ENCODE measurements at regions not wholly inside any gene's neighbourhood (a gene's known extent, or its start where the extent isn't known, plus 50 kb on each side); places are given as distances from the start of the nearest gene placed in this dataset.
A peak's percentile ranks its signal among the peaks of the same experiment; 100 is the strongest.

DNA sequence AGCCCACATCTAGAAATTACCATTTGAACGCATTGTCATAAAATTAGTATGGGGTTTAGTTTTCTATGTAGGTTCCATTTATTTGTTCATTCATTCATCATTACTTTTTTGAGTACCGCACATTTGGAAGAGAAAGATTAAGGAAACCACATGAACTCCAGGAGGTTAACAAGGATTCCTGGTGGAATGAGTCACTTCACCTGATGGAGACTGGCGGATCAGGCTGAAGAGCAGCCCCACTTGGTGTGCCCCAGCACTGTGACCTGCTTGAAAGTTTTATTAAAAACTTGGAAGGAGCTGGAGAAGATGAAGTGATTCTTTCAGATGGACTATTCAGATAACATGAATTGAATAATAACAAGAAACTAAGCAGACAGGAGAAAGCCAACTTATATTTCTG is 293.6 kb upstream of the CDH11 start:
- WGBS (ENCODE audit: low lambda C conversion rate, missing lambda C conversion rate), result 81% methylated on average over 3 of the region's 3 CpGs
- H3K4me3 ChIP-seq, result no peak overlapping the region
- H2AFZ ChIP-seq, result no peak overlapping the region
- H3K79me2 ChIP-seq, result no peaks in the 10 kb centered on the region
- no peaks in the 10 kb centered on the region for H3K9me2 ChIP-seq (replicated peaks; ENCODE audit: insufficient read depth)
- H4K20me1 ChIP-seq (ENCODE audit: insufficient read depth, poor library complexity, severe bottlenecking), result no peaks in the 10 kb centered on the region
- H3K27me3 ChIP-seq, result no peaks in the 10 kb centered on the region
- no peak for DNase-seq (ENCODE audit: low spot score)
- no peaks in the 10 kb centered on the region for H3K9me3 ChIP-seq (ENCODE audit: low read depth)
- no peaks in the 10 kb centered on the region for H3K4me1 ChIP-seq (ENCODE audit: insufficient read depth)
- H3K36me3 ChIP-seq (replicated peaks; ENCODE audit: insufficient read depth, low read depth), result no peaks in the 10 kb centered on the region
- TF ChIP-seq EZH2 (IDR thresholded peaks at IDR 0.05; ENCODE audit: borderline replicate concordance) (no peak), EZH2phosphoT487 (IDR thresholded peaks at IDR 0.05; ENCODE audit: low read depth, severe bottlenecking, unreplicated experiment) (no peak)
- TF ChIP-seq, protein P1, sequence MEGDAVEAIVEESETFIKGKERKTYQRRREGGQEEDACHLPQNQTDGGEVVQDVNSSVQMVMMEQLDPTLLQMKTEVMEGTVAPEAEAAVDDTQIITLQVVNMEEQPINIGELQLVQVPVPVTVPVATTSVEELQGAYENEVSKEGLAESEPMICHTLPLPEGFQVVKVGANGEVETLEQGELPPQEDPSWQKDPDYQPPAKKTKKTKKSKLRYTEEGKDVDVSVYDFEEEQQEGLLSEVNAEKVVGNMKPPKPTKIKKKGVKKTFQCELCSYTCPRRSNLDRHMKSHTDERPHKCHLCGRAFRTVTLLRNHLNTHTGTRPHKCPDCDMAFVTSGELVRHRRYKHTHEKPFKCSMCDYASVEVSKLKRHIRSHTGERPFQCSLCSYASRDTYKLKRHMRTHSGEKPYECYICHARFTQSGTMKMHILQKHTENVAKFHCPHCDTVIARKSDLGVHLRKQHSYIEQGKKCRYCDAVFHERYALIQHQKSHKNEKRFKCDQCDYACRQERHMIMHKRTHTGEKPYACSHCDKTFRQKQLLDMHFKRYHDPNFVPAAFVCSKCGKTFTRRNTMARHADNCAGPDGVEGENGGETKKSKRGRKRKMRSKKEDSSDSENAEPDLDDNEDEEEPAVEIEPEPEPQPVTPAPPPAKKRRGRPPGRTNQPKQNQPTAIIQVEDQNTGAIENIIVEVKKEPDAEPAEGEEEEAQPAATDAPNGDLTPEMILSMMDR (IDR thresholded peaks at IDR 0.05; ENCODE audit: poor library complexity), result no peak
- no peak overlapping the region for H3K27ac ChIP-seq
- H3K4me2 ChIP-seq, result no peak overlapping the region

DNA sequence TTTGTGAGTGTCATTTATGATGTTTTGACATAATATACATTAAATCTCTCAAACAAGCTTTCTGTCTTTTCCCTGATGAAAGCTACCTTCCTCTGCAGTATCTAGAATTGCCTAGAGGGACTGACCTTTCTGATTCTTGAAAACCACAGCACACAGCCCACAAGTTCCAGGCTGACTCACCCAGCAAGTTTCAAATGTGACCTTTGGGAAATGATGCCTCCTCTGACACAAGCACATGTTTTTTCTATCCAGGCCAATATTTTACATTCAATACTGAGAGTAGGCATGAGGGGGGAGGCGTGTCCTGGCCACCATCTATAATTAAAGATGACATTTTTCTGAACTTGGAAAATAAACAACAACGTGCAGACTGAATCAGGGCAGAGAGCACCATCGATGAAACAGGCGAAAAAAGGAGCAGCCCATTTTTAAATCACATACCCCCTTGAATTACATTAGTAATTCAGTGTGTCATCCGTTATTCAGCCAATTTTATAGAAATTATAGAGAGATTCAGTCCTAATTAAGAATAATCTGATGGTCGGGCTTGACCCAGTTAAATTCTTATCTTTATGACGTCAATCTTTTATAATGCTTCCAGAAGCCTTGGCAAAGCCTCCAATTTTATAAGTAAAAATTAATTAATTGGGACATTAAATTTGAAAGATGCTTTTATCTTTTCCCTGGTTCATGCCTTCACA is 292.6 kb upstream of the CDH11 start:
- no peaks in the 10 kb centered on the region for H4K20me1 ChIP-seq (ENCODE audit: insufficient read depth, poor library complexity, severe bottlenecking)
- no peak overlapping the region for H3K27ac ChIP-seq
- H3K27me3 ChIP-seq, result no peaks in the 10 kb centered on the region
- H3K4me1 ChIP-seq (ENCODE audit: insufficient read depth), result no peaks in the 10 kb centered on the region
- no peaks in the 10 kb centered on the region for H3K9me3 ChIP-seq (ENCODE audit: low read depth)
- 68% methylated on average over 7 of the region's 7 CpGs for WGBS (ENCODE audit: low lambda C conversion rate, missing lambda C conversion rate)
- H3K9me2 ChIP-seq (replicated peaks; ENCODE audit: insufficient read depth), result no peaks in the 10 kb centered on the region
- no peak overlapping the region for H3K4me2 ChIP-seq
- TF ChIP-seq EZH2 (IDR thresholded peaks at IDR 0.05; ENCODE audit: borderline replicate concordance), result no peak
- no peak for TF ChIP-seq EZH2phosphoT487 (IDR thresholded peaks at IDR 0.05; ENCODE audit: low read depth, severe bottlenecking, unreplicated experiment)
- TF ChIP-seq, protein P1 (IDR thresholded peaks at IDR 0.05; ENCODE audit: poor library complexity), result no peak
- no peak overlapping the region for H3K4me3 ChIP-seq
- peak; percentile 15 for DNase-seq (ENCODE audit: low spot score)
- no peak overlapping the region for H2AFZ ChIP-seq
- no peaks in the 10 kb centered on the region for H3K36me3 ChIP-seq (replicated peaks; ENCODE audit: insufficient read depth, low read depth)
- H3K79me2 ChIP-seq, result no peaks in the 10 kb centered on the region

DNA sequence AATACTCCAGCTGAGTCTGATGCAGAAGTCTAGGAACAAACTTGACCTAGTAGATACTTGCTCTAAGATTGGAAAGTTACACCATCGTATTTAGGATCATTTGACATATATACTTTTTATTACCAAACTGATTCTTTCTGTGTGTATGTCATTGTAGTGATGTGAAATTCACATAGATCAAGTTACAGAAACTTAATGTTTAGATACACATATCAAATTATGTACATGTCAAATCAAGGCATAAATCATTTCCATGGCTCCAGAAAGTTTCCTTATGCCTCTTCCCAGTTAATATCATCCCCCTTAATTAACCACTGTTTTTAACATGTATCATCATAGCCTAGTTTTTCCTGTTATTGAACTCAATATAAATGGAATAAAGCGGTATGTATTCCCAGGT is 292.0 kb upstream of the CDH11 start:
- Histone ChIP-seq H4K20me1 (ENCODE audit: insufficient read depth, poor library complexity, severe bottlenecking) (no peaks in the 10 kb centered on the region), H3K79me2 (no peaks in the 10 kb centered on the region), H3K9me3 (ENCODE audit: low read depth) (no peaks in the 10 kb centered on the region), H3K4me3 (no peak overlapping the region), H3K4me2 (no peak overlapping the region), H3K27me3 (no peaks in the 10 kb centered on the region), H2AFZ (no peak overlapping the region), H3K9me2 (replicated peaks; ENCODE audit: insufficient read depth) (no peaks in the 10 kb centered on the region), H3K4me1 (ENCODE audit: insufficient read depth) (no peaks in the 10 kb centered on the region), H3K36me3 (replicated peaks; ENCODE audit: insufficient read depth, low read depth) (no peaks in the 10 kb centered on the region), H3K27ac (no peak overlapping the region)
- no peak for DNase-seq (ENCODE audit: low spot score)
- TF ChIP-seq, protein P1 (IDR thresholded peaks at IDR 0.05; ENCODE audit: poor library complexity), result no peak
- TF ChIP-seq EZH2 (IDR thresholded peaks at IDR 0.05; ENCODE audit: borderline replicate concordance) (no peak), EZH2phosphoT487 (IDR thresholded peaks at IDR 0.05; ENCODE audit: low read depth, severe bottlenecking, unreplicated experiment) (no peak)
- 80% methylated on average over 2 of the region's 2 CpGs for WGBS (ENCODE audit: low lambda C conversion rate, missing lambda C conversion rate)
